Lung (tissue), 11 donors: ENCODE measurements at regions not wholly inside any gene's neighbourhood (a gene's known extent, or its start where the extent isn't known, plus 50 kb on each side); places are given as distances from the start of the nearest gene placed in this dataset.

Experiments used
- ATAC-seq: fragments of 200-7000 bp; cut with Tn5 transposase; one replicate; pipeline ENCODE4 v1.9.1; 2020; ENCODE audit warnings: moderate number of reproducible peaks; ENCODE audit not compliant: insufficient read depth, low FRiP score
- DNase-seq, 3 donors: peaks; one replicate each; pipeline ENCODE4 v3.0.0-alpha.2; 2013 to 2017
- H3K27ac ChIP-seq, 2 donors: one replicate each; pipeline ENCODE4 v1.5.1; 2013; ENCODE audit warnings: mild to moderate bottlenecking in 2 of 2, moderate library complexity in 2 of 2, control low read depth in 1 of 2, inconsistent platforms in 1 of 2, low read depth in 1 of 2, low read length in 1 of 2
- H3K27me3 ChIP-seq, 3 donors: one replicate each; pipeline ENCODE4 v1.5.1; 2013; ENCODE audit warnings: low read length in 2 of 3; ENCODE audit not compliant: control insufficient read depth in 3 of 3, insufficient read depth in 3 of 3
- H3K36me3 ChIP-seq, 4 donors: one replicate each; pipeline ENCODE4 v1.5.1; 2013; ENCODE audit warnings: low read length in 4 of 4, mild to moderate bottlenecking in 1 of 4, moderate library complexity in 1 of 4; ENCODE audit not compliant: control insufficient read depth in 4 of 4, insufficient read depth in 4 of 4
- H3K4me1 ChIP-seq, 5 donors: one replicate each; pipeline ENCODE4 v1.5.1; 2013; ENCODE audit warnings: low read length in 5 of 5, mild to moderate bottlenecking in 2 of 5, moderate library complexity in 1 of 5; ENCODE audit not compliant: control insufficient read depth in 5 of 5, insufficient read depth in 5 of 5
- H3K4me3 ChIP-seq: one replicate; pipeline ENCODE4 v1.5.1; 2013; ENCODE audit warnings: mild to moderate bottlenecking, control low read depth, moderate library complexity
- H3K9ac ChIP-seq, 2 donors: one replicate each; pipeline ENCODE4 v1.5.1; 2013; ENCODE audit warnings: low read length in 2 of 2, control low read depth in 1 of 2; ENCODE audit not compliant: insufficient read depth in 1 of 2
- H3K9me3 ChIP-seq, 4 donors: one replicate each; pipeline ENCODE4 v1.5.1; 2013; ENCODE audit warnings: low read length in 3 of 4, mild to moderate bottlenecking in 1 of 4, moderate library complexity in 1 of 4; ENCODE audit not compliant: control insufficient read depth in 4 of 4, insufficient read depth in 3 of 4
- CTCF ChIP-seq: IDR thresholded peaks from 2 replicates; pipeline ENCODE4 v1.5.1; 2012; ENCODE audit warnings: mild to moderate bottlenecking; ENCODE audit errors: control extremely low read depth, extremely low read depth
- WGBS, 2 donors: extraction: QIAGEN DNeasy Blood & Tissue Kit; methylation state at CpG; one replicate each; pipeline ENCODE4 v1.1.7; 2013; 5-methylcytosine and 5-hydroxymethylcytosine counted together
- donor health status: control.
- donor health status: control.
- donor health status: Bipolar disorder and iron deficiency.
- donor health status: healthy.
- donor health status: DM: yes; HTN: yes; CAD: no.

- Histone ChIP-seq H3K4me1 (peaks cover 0 to 1% (median 0%) of the 10 kb centered on the region in 5 donors), H3K9me3 (no peaks in the 10 kb centered on the region), H3K36me3 (no peaks in the 10 kb centered on the region), H3K4me3 (no peak overlapping the region), H3K9ac (no peak overlapping the region), H3K27ac (no peak overlapping the region), H3K27me3 (no peaks in the 10 kb centered on the region)
- TF ChIP-seq CTCF: no peak
- DNase-seq: peak in 1 of 3 donors; percentile 3
- 72 to 84% methylated on average over 5 of the region's 5 CpGs for WGBS, 2 donors
- no peak for ATAC-seq
Observed at GRCh38 chr4:100026066-100026465, 76.0 kb upstream of the H2AZ1 start.

- no peak for TF ChIP-seq CTCF
- H3K4me1 ChIP-seq: peaks cover 0 to 1% (median 0%) of the 10 kb centered on the region in 5 donors
- no peaks in the 10 kb centered on the region for H3K27me3 ChIP-seq
- H3K9ac ChIP-seq: no peak overlapping the region
- DNase-seq: no peak
- no peak overlapping the region for H3K4me3 ChIP-seq
- no peaks in the 10 kb centered on the region for H3K9me3 ChIP-seq
- no peak overlapping the region for H3K27ac ChIP-seq
- ATAC-seq: no peak
- no peaks in the 10 kb centered on the region for H3K36me3 ChIP-seq
Observed at GRCh38 chr4:100023800-100024199, 73.7 kb upstream of the H2AZ1 start.

- no peaks in the 10 kb centered on the region for H3K27me3 ChIP-seq
- peak in 2 of 3 donors; percentile 16 to 32 for DNase-seq
- TF ChIP-seq CTCF: no peak
Observed at GRCh38 chr4:100022792-100023222, 72.7 kb upstream of the H2AZ1 start.

GRCh38 chr4:100019821-100020220, 69.7 kb upstream of the H2AZ1 start:
- H3K27ac ChIP-seq: no peak overlapping the region
- DNase-seq (no peak), ATAC-seq (no peak)
- no peaks in the 10 kb centered on the region for H3K9me3 ChIP-seq
- no peaks in the 10 kb centered on the region for H3K27me3 ChIP-seq
- H3K9ac ChIP-seq: no peak overlapping the region
- no peak for TF ChIP-seq CTCF
- no peak overlapping the region for H3K4me3 ChIP-seq
- 96 to 97% methylated on average over 1 of the region's 1 CpG for WGBS, 2 donors
- peaks cover 0 to 1% (median 0%) of the 10 kb centered on the region in 5 donors for H3K4me1 ChIP-seq
- no peaks in the 10 kb centered on the region for H3K36me3 ChIP-seq

More at GRCh38 chr4:100022792-100023222, 72.7 kb upstream of the H2AZ1 start:
- Histone ChIP-seq H3K4me1 (peaks cover 0 to 1% (median 0%) of the 10 kb centered on the region in 5 donors), H3K27ac (no peak overlapping the region), H3K4me3 (no peak overlapping the region), H3K9me3 (no peaks in the 10 kb centered on the region), H3K36me3 (no peaks in the 10 kb centered on the region), H3K9ac (no peak overlapping the region)
- no peak for ATAC-seq
- WGBS, 2 donors: 59 to 78% methylated on average over 5 of the region's 5 CpGs
